Activated CD4-positive, alpha-beta T cell treated with anti-CD3 and anti-CD28 coated beads, Interleukin-2, amount 50 U/mL, for 48 hours (primary cell): ENCODE measurements at regions not wholly inside any gene's neighbourhood (a gene's known extent, or its start where the extent isn't known, plus 50 kb on each side); places are given as distances from the start of the nearest gene placed in this dataset.

Source experiments
- DNase-seq, 2 experiments: peaks; one replicate each; pipeline ENCODE4 v3.0.0-alpha.2; 2020

DNA sequence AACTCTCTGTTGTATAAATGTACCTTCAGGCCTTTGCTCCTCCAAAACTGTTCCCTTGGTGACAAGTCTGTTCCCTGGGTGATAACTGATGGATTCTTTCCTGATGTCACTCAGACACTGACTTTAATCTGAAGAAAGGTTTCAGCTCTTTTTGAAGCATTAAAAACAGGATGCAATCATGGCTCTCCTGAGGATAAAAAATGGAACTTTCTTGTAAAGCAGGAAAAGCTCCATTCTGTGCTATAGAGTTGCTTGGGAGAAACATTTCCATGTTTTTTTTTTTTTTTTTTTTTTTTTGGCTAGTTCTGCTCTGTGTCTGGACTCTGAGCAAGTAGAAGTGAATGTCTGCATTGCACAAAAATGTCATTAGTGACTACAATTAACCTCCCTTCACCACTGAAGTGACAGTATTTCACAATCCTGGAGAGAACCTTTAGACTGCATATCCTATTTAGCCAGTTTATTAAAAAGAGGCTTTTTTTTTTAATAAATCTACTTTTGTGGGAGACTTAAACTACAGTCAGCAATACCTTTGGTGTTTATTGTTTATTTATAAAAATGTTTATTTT is 101.7 kb upstream of the PRMT6 start:
- no peak for DNase-seq

DNA sequence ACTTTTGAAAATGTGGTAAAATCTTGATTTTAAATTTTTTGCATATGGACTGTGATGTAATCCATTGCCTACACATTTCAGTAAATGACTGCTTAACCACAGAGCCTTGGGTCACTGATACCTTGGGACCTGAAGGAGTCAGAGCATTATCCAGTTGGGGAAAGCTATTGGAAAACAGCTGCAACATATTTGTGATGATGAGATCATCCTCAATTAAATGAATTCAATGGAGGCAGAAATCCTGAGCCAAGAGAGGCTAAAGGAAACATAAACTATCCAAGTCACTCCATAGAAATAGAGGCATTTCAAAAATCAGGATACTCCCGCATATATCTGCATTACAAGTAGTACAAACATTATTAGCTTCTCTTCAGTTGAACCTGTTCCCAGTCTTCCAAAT is 99.8 kb upstream of the PRMT6 start:
- DNase-seq: no peak

DNA sequence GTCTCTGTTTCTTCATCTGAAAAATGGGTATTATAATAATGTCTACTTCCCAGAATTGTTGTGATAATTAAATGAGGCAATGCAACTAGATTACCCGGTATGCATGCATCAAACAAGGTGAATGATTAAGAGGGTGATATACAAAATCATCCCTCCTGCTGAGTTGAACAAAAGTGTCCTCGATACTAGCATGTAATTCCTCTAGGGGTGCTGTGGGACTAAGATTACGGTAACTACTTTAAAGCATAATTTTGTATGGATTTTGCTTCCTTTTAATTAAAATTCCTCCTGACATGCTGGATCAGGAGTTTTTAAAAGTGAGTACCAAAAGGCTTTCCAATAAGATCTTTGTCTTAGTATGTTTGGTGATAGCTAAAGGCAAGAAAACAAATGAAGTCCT is 98.7 kb upstream of the PRMT6 start:
- no peak for DNase-seq

DNA sequence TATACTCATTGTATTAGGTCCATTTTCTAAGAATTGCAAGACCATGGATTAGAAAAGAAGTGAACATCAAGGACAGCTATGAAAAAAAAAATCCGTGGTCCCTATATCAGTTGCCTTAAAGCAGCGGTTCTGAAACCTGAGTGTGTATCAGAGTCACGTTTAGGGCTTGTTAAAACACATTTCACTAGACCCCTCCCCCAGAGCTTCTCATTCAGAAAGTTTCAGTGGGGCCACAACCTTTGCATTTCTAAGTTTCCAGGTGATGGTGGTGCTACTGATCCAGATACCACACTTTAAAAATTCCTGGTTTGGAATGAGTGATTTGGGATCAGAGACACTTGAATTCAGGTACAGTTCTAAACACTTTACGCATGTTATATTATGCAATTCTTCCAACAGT is 96.1 kb upstream of the PRMT6 start:
- no peak for DNase-seq

DNA sequence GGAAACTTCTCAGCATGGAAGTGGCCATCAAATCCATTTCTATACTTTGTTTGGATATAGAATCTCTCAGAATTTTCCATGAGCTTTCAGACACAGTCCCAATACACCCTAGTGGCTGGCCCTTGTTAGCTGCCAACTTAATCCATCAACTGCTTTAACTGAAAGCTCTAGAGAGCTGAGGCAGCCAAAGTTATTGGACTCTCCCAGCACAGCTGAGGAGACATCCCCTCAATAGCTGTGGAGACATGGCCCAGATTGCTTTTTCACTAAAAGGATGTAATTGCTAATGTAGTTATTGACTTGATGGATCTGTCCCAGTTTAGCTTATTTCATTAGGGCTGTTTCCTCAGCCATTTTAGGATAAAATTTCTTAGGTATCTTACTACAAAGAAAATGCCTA is 94.8 kb upstream of the PRMT6 start:
- DNase-seq: no peak

DNA sequence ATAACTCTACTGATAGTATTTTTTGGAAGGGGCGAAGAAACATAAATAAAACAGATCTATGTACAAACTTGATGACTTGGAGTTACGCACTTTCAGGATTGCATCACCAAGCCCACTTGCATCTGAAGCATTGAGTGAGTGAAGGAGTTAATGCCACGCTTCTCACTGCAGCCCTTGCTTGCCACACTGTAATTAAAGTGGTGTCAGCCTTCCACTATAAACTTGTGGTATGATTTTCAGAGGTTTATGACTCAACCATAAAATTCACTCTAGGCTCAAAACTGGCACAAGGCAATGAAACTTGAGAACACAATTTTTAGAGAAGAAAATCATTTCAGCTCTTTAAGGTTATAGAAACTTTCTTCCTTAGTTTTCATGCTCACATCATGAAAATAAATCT is 93.9 kb upstream of the PRMT6 start:
- DNase-seq: no peak

DNA sequence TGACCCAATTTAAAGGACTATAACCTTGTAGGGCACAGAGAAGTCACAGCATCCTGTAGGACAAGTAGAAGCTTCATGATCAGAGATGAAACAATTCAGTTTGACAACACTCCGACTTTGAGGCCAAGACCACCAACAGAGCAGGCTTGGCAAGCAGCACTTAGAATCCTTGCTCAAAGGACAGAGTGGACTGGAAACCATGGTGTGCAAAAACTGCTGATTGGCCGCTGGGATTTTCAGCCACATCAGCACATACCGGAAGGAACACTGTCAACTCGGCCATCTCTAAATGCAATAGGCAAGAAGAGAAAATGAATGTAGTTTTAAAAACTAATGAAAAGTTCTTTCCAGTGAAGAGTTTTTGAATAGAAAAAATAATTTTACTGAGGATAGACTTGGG is 92.0 kb upstream of the PRMT6 start:
- DNase-seq: no peak

DNA sequence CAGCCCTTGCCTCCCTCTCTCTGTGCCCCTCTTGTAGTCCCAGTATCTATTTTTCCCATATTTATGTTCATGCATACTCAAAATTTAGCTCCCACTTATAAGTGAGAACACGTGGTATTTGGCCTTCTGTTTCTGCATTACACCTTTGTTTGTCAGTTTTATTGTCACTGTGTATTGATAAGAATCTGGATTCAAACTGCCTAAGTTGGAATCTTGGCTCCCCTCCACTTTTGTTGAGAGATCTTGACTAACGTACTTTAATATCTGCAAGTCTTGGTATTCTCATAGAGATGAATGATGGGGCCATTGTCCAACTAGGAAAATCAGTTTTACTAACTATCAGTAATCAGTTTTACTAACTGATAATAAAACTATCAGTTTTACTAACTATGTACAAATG is 87.8 kb upstream of the PRMT6 start:
- DNase-seq: no peak

DNA sequence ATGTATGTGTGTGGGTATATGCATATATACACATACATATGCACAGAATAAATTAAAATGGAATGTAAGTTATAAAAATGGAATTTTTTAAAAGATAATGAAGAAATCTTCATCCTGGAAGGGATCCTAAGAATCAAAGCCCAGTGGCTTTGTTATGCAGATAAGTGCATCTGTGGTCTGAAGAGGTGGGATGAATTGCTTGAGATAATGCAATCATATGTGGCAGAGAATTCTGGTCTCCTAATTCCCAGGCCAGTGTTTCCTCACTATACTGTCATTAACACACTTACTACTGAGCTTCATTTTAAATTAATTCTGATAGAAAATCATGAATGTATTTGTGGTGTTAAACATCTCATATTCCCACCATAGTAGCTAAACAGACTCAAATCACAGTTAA is 86.7 kb upstream of the PRMT6 start:
- DNase-seq: no peak

DNA sequence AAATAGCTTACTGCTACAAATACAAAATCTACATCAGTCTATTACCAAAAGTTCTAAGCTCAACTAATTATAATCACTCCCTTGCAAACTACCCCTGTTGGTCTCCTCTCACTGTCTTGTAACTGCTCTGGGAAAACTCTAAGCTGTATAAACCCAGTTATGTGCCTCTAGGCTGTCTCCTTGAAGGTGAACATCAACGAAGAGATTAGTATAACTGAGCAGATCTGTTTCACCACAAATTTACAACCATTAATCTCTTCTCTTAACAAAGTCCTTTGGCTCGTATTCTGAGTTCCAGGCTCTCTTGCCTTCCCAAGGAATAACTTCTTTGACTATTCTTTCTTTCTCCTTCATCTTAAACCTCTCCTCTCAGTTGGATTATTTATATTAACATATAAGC is 84.4 kb upstream of the PRMT6 start:
- DNase-seq: no peak

DNA sequence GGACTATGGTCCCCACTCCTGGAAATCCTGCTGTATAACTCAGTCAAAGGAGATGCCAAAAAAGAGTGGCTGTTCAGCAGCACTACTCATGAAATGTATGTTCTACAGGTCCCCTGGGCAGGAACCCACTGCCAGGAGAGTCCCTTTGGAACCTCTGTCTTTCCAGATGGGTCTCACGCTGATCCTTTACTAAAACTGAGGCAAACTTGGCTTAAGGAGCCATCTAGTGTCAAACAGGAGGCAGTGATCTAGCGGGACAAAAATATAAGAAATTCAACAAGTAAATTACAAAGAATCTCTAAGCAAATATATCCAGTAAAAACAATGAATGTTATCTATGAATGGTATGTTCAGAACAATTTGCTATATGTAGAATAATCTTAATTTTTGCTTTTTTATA is 80.5 kb upstream of the PRMT6 start:
- DNase-seq: no peak

DNA sequence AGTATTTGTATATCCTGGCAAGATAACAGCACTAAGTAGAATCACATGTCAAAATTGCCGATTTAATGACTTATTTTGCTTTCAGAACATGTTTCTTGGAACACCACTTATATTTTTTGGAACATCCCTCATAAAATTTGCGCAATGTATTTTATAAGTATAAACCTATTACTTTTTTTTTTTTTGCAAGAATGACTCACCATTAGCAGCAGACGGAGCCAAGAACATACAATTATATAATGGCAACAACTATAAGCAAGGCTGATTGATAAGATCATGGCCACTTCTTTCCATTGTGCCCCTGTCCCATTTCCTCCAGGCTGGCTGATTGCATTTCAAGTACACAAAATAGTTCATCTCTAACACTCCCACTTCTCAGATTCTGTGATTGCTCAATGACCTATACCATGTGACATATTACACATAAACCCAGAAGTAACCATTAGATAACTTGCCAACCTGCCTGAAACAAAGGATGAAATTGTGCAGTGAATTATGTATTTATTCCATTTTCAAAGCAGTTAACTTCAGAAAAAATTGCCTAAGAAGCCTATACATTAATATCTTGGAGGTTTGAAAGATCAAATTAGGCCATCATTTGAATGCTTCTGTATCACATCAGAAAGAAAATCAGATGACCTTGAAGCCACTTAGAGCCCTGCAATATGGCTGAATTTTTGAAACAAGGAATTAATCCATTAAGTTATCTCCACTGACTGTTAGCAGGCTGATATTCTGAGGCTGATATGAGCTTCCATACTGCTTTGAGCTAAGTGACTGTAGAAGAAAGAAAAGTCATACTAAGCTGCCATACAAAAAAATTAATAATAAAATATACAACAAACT is 77.8 kb upstream of the PRMT6 start:
- DNase-seq: no peak

DNA sequence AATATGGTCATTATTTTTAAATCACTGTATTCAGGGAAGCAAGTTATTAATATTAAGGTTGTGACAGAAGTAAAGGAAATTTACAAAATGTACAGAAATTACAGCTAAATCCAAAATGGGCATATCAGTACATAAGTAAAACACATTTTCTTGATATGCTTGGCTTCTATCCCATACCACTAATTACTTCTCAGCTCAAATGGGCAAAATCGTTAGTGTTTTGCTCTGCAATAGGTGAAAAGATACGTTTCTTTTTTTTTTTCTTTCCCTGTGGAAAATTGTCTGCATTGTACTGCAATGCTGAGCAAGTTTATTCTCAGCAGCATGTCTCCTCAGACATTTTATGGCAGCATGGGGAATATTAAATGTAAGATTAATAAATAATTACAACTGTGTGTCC is 77.1 kb upstream of the PRMT6 start:
- DNase-seq: no peak

DNA sequence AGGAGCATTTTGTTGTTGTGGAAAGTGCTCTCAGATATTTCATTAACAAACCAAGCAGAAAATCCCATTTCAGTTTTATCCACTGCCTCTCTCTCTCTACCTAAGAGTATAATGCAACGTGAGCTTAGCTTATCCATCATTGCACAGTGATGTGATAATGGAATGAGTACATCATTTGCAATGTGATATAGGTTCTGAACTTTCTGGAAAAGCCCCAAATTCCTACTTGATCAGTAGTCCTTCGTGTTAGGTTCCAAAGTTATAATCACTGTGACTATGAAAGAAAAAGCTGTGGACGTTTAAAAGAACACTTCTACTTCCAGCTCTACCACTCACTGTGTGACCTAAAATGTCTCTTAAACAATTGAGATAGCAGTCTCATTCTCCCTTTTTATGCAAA is 76.4 kb upstream of the PRMT6 start:
- no peak for DNase-seq

DNA sequence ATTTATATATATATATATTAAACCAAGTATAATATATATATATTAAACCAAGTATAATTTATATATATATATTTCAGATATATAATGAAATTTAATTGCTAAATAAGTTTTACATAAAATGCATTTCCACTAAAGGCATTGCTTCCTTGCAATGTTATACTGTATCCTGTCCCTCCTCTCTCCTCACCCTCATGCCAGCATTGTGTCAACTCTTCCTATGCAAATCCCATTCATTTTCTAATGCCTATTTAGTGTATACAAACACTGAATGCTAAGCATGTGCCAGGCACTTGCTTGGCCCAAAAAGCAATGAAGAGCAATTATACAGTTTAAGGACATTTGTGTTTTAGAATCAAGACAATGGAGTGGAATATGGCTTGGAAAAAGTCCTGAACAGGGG is 71.7 kb upstream of the PRMT6 start:
- no peak for DNase-seq

DNA sequence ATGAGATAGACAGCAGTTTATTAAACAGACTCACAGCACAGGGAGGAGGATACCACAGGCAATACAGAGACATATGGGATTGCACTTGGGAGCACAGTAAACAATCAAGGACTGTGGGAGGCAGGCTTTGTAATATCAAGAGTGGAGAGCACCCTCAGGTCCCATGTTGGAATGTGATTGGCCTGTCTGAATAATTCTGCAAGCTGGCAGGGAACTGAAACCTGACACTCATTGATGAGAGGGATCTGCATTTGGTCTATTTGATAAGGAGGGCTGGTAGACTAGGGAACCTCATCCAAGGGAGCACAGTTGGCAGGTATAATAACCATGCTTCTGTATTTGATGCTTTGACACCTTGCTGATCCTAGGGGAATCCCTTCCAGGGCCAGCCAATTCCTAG is 69.9 kb upstream of the PRMT6 start:
- DNase-seq: no peak

DNA sequence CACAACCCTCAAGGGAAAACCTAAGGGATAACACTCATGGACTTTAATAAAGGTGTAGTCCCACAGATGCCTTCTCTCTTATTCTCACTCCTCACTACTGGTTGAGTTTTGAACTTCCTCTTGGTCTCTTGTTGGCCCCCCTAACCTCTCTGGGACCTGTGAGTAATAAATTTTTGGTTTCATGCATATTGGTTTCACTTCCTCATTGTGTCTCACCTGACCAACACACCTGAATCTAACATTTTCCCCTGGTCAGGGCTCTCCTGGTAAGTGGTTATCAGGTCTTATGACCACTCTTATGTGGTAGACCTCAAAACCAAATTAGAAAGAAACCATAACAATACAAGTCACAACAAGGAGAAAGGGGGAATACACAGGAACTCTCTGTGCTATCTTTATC is 60.5 kb upstream of the PRMT6 start:
- no peak for DNase-seq

DNA sequence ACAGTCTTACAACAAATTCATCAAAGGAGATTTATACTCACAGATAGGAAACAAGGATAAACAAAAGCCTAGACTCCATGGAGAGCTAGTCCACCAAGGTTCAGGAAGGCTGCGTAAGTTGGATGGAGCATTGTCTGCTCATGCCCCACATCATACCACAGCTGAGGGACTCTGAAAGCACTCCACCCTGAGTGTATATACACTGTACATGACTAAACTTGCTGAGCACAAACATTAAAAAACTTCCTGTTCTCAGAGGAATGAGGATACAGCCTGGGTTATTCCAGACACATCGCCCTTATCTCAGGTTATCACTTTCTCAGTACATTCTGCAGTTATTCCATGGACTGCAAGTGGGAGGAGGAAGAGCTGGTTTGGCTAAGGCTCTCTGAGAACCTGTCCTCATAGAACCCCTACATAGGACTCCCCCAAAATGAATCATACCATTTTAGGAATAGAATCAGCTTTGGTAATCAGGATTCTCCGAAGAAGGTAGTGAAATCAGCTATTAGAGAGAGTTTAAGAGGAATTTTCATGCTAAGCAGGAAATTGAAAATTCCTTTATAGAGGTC is 58.0 kb upstream of the PRMT6 start:
- DNase-seq: no peak

DNA sequence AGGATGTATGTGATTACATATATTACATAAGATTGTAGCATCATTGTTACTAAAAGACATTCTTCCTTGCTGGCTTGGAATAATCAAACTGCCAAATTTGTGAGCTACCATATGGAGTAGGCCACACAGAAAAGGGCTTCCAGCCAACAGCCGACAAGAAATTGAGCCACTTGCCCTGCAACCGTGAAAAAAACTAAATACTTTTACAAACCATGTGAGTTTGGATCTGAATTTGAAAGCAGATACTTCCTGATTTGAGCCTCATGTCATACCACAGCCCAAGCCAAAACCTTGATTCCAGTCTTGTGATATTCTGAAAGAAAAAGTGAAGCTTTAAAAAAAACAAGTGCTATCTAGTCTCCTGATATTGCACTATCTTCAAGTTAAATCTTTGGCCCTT is 55.6 kb upstream of the PRMT6 start:
- DNase-seq: no peak

DNA sequence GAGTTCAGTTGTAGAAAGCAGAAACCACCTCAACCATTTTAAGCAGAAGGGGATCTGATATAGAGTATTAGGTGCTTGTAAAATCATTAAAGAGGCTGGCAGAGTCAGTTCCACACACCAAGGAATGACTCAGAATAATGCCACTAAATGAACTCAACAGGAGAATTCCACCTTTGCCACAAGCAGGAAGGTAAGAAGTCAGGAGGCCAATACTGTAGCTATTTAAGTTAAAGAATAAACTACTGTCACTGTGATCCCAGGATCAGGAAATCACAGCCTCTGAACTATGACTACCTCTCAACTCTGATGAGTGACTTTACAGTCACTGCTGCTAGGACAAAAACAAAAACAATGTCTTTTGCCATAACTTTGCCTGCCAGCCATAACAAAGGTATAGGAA is 52.5 kb upstream of the PRMT6 start:
- no peak for DNase-seq

DNA sequence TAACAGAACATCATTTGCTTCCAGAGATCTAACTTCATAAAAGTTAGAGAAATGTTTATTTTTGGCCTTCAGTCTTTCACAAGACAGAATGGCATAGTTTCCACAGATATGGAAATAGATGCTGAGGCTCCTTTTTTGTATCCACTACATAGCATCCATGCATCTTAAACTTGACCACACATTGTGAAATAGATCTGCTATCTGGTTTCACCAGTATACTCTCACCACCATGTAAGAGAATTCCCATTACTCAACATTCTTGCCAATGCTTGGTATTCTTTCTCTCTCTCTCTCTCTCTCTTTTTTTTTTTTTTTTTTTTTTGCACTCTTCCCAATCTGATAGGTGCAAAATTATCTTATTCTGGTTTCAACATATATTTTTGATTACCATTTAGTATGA is 52.1 kb upstream of the PRMT6 start:
- DNase-seq: no peak
